Activated T-cell treated with anti-CD3 and anti-CD28 coated beads, Interleukin-2, amount 50 U/mL, for 4 hours (primary cell): ENCODE measurements at regions not wholly inside any gene's neighbourhood (a gene's known extent, or its start where the extent isn't known, plus 50 kb on each side); places are given as distances from the start of the nearest gene placed in this dataset.

Experiments
- ATAC-seq, 2 donors: fragments of 200-7000 bp; cut with Tn5 transposase; one replicate each; pipeline ENCODE4 v1.10.0; 2021
- DNase-seq: peaks from one replicate; pipeline ENCODE4 v3.0.0-alpha.2; 2020
- H3K27me3 Mint-ChIP-seq: one replicate; pipeline ENCODE4 v1.8.0; 2021; ENCODE audit warnings: low read depth, mixed read lengths
- H3K36me3 Mint-ChIP-seq: one replicate; pipeline ENCODE4 v1.8.0; 2022; ENCODE audit warnings: mixed read lengths; ENCODE audit not compliant: insufficient read depth
- H3K4me1 Mint-ChIP-seq: one replicate; pipeline ENCODE4 v1.8.0; 2021; ENCODE audit warnings: low read depth, mixed read lengths
- H3K4me3 Mint-ChIP-seq: one replicate; pipeline ENCODE4 v1.8.0; 2021; ENCODE audit warnings: mild to moderate bottlenecking, moderate library complexity, mixed read lengths
- H3K9me3 Mint-ChIP-seq: one replicate; pipeline ENCODE4 v1.8.0; 2021; ENCODE audit warnings: mixed read lengths

- peaks cover 5% of the 10 kb centered on the region for H3K4me1 Mint-ChIP-seq
- no peak for DNase-seq
- H3K9me3 Mint-ChIP-seq = peaks cover 2% of the 10 kb centered on the region
- H3K36me3 Mint-ChIP-seq = no peaks in the 10 kb centered on the region
- H3K4me3 Mint-ChIP-seq = no peak overlapping the region
- peaks cover 16% of the 10 kb centered on the region for H3K27me3 Mint-ChIP-seq
- ATAC-seq = no peak
Measured at GRCh38 chr16:86217891-86218270, 292.4 kb upstream of the FOXF1 start.

GRCh38 chr16:86218479-86219170 lies 291.7 kb upstream of the FOXF1 start:
- DNase-seq (no peak), ATAC-seq (no peak)
- Mint-ChIP-seq H3K36me3 (no peaks in the 10 kb centered on the region), H3K4me3 (no peak overlapping the region), H3K9me3 (no peaks in the 10 kb centered on the region), H3K27me3 (peaks cover 21% of the 10 kb centered on the region), H3K4me1 (no peaks in the 10 kb centered on the region)

DNA sequence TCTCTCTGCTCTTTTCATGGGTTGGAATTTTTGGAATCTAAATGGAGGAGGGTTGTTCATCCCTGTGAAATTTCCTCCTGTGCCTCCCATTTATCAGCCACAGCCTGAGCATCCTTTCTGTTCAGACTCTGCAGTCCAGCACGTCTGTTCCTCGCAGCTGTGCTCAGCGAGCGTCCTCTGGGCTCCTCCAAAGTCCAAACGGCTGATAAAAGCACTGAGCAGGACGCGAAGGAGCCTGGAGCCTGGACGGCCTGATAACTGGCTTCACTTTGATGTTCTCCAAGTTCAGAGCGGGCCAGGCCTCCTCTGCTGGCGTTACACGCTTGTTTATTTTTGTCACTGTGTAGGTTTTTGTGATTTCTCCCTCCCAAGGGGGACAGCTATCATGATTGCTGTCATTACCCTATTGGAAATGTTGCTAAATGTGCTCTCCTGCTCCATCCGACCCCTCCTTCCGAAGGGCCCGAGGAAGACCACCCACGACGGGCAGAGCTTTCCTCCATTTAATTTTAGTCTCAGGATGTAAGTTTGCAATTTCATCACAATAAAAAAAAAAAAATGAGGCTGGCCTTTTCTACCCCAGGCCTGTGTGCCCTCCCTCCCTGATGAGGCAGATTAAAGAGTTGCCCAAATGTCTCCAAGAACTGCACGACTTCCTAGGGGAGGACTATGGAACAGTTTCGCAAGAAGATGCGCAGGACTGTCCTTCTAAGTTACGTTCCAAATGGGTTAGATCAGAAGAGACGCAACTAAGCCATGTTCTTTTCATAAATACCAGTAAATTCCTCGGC lies 290.5 kb upstream of the FOXF1 start:
- Mint-ChIP-seq H3K4me3 (no peak overlapping the region), H3K4me1 (no peaks in the 10 kb centered on the region), H3K27me3 (peaks cover 21% of the 10 kb centered on the region), H3K36me3 (no peaks in the 10 kb centered on the region), H3K9me3 (no peaks in the 10 kb centered on the region)
- DNase-seq (no peak), ATAC-seq (no peak)

GRCh38 chr16:86220561-86220960 lies 289.8 kb upstream of the FOXF1 start:
- no peaks in the 10 kb centered on the region for H3K4me1 Mint-ChIP-seq
- DNase-seq (no peak), ATAC-seq (no peak)
- no peak overlapping the region for H3K4me3 Mint-ChIP-seq
- H3K9me3 Mint-ChIP-seq = no peaks in the 10 kb centered on the region
- no peaks in the 10 kb centered on the region for H3K36me3 Mint-ChIP-seq
- peaks cover 21% of the 10 kb centered on the region for H3K27me3 Mint-ChIP-seq

DNA sequence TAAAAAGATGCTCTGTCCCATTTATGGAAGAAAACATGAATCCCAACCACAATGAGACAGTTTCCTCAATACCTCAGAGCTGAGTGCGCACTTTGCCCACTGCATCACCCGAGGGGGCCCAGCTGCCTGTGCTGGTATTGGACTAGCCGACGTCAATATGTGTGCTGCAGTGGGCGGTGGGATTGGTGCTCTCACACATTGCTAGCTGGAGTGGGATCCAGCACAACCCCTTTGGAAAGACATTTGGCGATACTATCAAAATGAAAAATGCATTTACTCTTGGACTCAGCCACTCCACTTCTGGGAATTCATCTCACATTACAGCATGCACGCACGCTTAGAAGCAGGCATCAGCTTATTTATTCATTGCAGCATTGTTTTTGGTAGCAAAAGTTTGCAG lies 289.2 kb upstream of the FOXF1 start:
- ATAC-seq = no peak
- H3K4me3 Mint-ChIP-seq = no peak overlapping the region
- H3K36me3 Mint-ChIP-seq = no peaks in the 10 kb centered on the region
- H3K4me1 Mint-ChIP-seq = no peaks in the 10 kb centered on the region
- no peaks in the 10 kb centered on the region for H3K9me3 Mint-ChIP-seq
- no peak for DNase-seq
- peaks cover 21% of the 10 kb centered on the region for H3K27me3 Mint-ChIP-seq

GRCh38 chr16:86222547-86222946 lies 287.8 kb upstream of the FOXF1 start:
- Mint-ChIP-seq H3K4me3 (no peak overlapping the region), H3K36me3 (no peaks in the 10 kb centered on the region), H3K27me3 (peaks cover 20% of the 10 kb centered on the region), H3K9me3 (no peaks in the 10 kb centered on the region), H3K4me1 (no peaks in the 10 kb centered on the region)
- no peak for ATAC-seq
- no peak for DNase-seq

DNA sequence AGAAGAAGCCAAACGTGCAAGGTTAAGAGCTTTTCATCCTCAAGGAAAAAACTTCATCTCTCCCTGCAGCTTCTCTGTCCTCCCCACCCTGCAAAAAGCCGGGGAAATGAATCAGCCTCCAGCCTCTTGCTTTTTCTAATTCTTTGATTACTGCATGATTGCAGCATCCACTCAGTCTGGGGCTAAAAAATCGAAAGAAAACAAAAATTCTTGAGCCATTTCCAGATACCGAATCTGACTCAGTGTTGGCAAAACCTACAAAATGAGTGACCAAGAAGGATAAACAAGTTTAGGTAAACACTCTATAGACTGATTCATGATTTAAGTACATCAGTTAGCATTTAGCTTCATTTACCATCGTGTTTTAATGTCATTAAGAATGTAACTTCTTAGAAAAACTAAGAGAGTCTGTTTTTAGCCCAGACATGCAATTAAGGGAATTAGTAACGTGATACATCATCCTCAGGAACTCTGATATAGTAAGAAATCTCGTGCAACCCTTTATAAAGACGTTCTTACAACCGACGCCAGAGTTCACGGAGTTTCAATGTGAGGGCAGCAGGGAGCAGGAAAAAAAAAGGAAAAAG lies 287.3 kb upstream of the FOXF1 start:
- Mint-ChIP-seq H3K27me3 (peaks cover 25% of the 10 kb centered on the region), H3K4me1 (no peaks in the 10 kb centered on the region), H3K4me3 (no peak overlapping the region), H3K36me3 (no peaks in the 10 kb centered on the region), H3K9me3 (no peaks in the 10 kb centered on the region)
- no peak for DNase-seq
- ATAC-seq = no peak

DNA sequence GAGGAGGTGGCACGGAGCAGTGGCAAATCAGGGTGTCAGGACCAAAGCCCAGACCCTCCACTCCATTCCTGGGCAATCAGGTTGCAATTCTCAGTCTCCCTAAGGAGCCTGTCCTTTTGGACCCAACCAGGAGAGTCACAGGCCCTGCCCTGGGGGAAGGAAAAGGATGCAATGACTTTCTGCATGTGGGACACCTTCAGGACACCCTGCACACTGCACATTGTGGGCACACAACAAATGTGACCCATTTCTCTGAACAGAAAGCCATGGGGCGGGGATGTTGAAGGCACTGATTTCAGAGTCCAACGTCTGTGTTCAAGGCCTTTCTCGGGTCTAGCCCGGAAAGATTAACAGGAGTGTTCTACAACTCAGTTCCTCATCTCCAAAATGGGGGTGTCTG lies 286.2 kb upstream of the FOXF1 start:
- H3K27me3 Mint-ChIP-seq = peaks cover 25% of the 10 kb centered on the region
- ATAC-seq (no peak), DNase-seq (no peak)
- no peaks in the 10 kb centered on the region for H3K4me1 Mint-ChIP-seq
- no peaks in the 10 kb centered on the region for H3K9me3 Mint-ChIP-seq
- no peak overlapping the region for H3K4me3 Mint-ChIP-seq
- no peaks in the 10 kb centered on the region for H3K36me3 Mint-ChIP-seq

- Mint-ChIP-seq H3K9me3 (no peaks in the 10 kb centered on the region), H3K36me3 (no peaks in the 10 kb centered on the region)
- ATAC-seq = no peak
Measured at GRCh38 chr16:86224629-86225028, 285.7 kb upstream of the FOXF1 start.

GRCh38 chr16:86225905-86226371 lies 284.4 kb upstream of the FOXF1 start:
- Mint-ChIP-seq H3K36me3 (no peaks in the 10 kb centered on the region), H3K9me3 (no peaks in the 10 kb centered on the region), H3K4me1 (no peaks in the 10 kb centered on the region), H3K4me3 (no peak overlapping the region), H3K27me3 (peaks cover 27% of the 10 kb centered on the region)
- DNase-seq = no peak
- no peak for ATAC-seq

More at GRCh38 chr16:86224629-86225028, 285.7 kb upstream of the FOXF1 start:
- H3K4me1 Mint-ChIP-seq = no peaks in the 10 kb centered on the region
- no peak for DNase-seq
- peaks cover 25% of the 10 kb centered on the region for H3K27me3 Mint-ChIP-seq
- no peak overlapping the region for H3K4me3 Mint-ChIP-seq

GRCh38 chr16:86227041-86227440 lies 283.3 kb upstream of the FOXF1 start:
- no peaks in the 10 kb centered on the region for H3K9me3 Mint-ChIP-seq
- no peaks in the 10 kb centered on the region for H3K36me3 Mint-ChIP-seq
- DNase-seq (no peak), ATAC-seq (no peak)
- peaks cover 29% of the 10 kb centered on the region for H3K27me3 Mint-ChIP-seq
- no peaks in the 10 kb centered on the region for H3K4me1 Mint-ChIP-seq
- no peak overlapping the region for H3K4me3 Mint-ChIP-seq

DNA sequence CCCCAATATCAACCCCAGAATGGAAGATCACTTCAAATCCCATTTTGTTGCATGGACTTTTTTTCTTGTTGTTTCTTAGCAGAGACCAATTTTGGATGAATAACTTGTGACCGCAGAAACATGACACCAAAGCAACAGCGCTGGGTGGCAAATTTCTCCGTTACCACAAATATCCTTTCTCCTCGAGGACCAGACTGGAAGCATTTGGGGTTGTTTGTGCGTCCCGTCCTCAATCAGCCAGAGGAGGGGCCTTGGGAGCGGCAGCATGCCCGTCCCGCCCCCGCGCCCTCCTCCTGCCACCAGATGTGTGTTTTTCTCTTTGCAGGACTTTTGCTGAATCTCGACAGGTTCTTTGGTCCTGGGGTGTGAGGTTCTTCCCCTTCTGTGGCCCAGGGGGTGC lies 282.5 kb upstream of the FOXF1 start:
- Mint-ChIP-seq H3K36me3 (no peaks in the 10 kb centered on the region), H3K4me3 (no peak overlapping the region), H3K27me3 (peaks cover 28% of the 10 kb centered on the region), H3K4me1 (no peaks in the 10 kb centered on the region), H3K9me3 (peaks cover under 1% of the 10 kb centered on the region)
- DNase-seq (no peak), ATAC-seq (no peak)

- Mint-ChIP-seq H3K27me3 (peaks cover 26% of the 10 kb centered on the region), H3K4me1 (no peaks in the 10 kb centered on the region), H3K36me3 (no peaks in the 10 kb centered on the region), H3K4me3 (no peak overlapping the region), H3K9me3 (peaks cover 3% of the 10 kb centered on the region)
- DNase-seq = no peak
- no peak for ATAC-seq
Measured at GRCh38 chr16:86228713-86229112, 281.6 kb upstream of the FOXF1 start.

DNA sequence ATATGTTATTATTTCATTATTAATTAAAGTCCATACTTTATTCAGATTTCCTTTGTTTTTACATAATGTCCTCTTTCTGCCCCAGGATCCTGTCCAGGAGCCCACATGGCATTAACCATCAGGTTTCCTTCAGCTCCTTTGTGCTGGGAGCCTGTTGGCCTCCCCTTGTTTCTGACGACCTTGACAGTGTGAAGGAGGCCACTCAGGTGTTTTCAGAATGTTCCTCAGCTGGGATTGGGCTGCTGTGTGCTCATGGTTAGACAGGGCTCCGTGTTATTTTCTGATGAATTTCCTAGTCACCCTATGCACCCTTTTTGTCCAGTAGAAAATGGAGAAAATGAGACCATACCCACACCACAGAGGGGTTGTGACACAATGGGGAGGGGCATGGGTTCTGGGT lies 281.0 kb upstream of the FOXF1 start:
- Mint-ChIP-seq H3K4me3 (no peak overlapping the region), H3K27me3 (peaks cover 26% of the 10 kb centered on the region), H3K4me1 (no peaks in the 10 kb centered on the region), H3K36me3 (no peaks in the 10 kb centered on the region), H3K9me3 (peaks cover 3% of the 10 kb centered on the region)
- DNase-seq = no peak
- no peak for ATAC-seq
